Ishikawa (cell line): ENCODE measurements at regions not wholly inside any gene's neighbourhood (a gene's known extent, or its start where the extent isn't known, plus 50 kb on each side); places are given as distances from the start of the nearest gene placed in this dataset.

ENCODE experiments used
- CEBPB ChIP-seq: IDR thresholded peaks from 2 replicates; pipeline ENCODE4 v1.6.1; 2012
- CREB1 ChIP-seq: IDR thresholded peaks from 2 replicates; pipeline ENCODE4 v1.6.1; 2012; ENCODE audit warnings: low read depth
- EGR1 ChIP-seq: IDR thresholded peaks from 2 replicates; pipeline ENCODE4 v1.6.1; 2012
- EP300 ChIP-seq: IDR thresholded peaks from 2 replicates; pipeline ENCODE4 v1.6.1; 2012; ENCODE audit warnings: borderline replicate concordance
- FOXM1 ChIP-seq: IDR thresholded peaks from 2 replicates; pipeline ENCODE4 v1.6.1; 2012; ENCODE audit warnings: low read depth, borderline replicate concordance
- NFIC ChIP-seq: IDR thresholded peaks from 2 replicates; pipeline ENCODE4 v1.6.1; 2012
- RAD21 ChIP-seq: IDR thresholded peaks from 2 replicates; pipeline ENCODE4 v1.6.1; 2012; ENCODE audit warnings: low read depth
- TAF1 ChIP-seq: IDR thresholded peaks from 2 replicates; pipeline ENCODE4 v1.6.1; 2012; ENCODE audit warnings: low read depth, mild to moderate bottlenecking
- TCF12 ChIP-seq: IDR thresholded peaks from 2 replicates; pipeline ENCODE4 v1.6.1; 2012; ENCODE audit warnings: low read depth
- TEAD4 ChIP-seq: IDR thresholded peaks from 2 replicates; pipeline ENCODE4 v1.6.1; 2012
- USF1 ChIP-seq: IDR thresholded peaks from 2 replicates; pipeline ENCODE4 v1.6.1; 2012
- YY1 ChIP-seq: IDR thresholded peaks from 2 replicates; pipeline ENCODE4 v1.6.1; 2012; ENCODE audit warnings: low read depth
- ZBTB7A ChIP-seq: IDR thresholded peaks from 2 replicates; pipeline ENCODE4 v1.6.1; 2012; ENCODE audit warnings: low read depth
- TF ChIP-seq, protein P1 (sequence below): IDR thresholded peaks from 2 replicates; pipeline ENCODE4 v1.6.1; 2012
- TF ChIP-seq, protein P2 (sequence below): IDR thresholded peaks from 2 replicates; pipeline ENCODE4 v1.6.1; 2012; ENCODE audit warnings: low read depth, mild to moderate bottlenecking

GRCh38 chr13:89053418-89053817 is 1382.2 kb downstream of the SLITRK5 start:
- TF ChIP-seq FOXM1 (no peak), CEBPB (no peak)

DNA sequence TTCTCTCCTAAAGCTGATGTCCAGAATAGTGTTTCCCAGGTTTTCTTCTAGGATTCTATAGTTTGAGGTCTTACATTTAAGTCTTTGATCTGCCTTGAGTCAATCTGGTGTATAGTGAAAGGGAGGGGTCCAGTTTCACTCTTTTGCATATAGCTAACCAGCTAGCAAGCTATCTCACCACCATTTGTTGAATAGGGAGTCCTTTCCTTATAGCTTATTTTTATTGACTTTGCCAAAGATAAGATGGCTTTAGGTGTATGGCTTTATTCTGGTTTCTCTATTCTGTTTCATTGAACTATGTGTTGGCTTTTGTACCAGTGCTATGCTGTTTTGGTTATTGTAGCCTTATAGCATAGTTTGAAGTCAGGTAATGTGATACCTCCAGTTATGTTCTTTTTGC is 1386.1 kb downstream of the SLITRK5 start:
- no peak for TF ChIP-seq TCF12
- TF ChIP-seq, protein P1, sequence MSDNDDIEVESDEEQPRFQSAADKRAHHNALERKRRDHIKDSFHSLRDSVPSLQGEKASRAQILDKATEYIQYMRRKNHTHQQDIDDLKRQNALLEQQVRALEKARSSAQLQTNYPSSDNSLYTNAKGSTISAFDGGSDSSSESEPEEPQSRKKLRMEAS: no peak
- TF ChIP-seq FOXM1: no peak
- TF ChIP-seq TEAD4: no peak
- no peak for TF ChIP-seq YY1
- TF ChIP-seq EGR1: no peak
- no peak for TF ChIP-seq CEBPB
- no peak for TF ChIP-seq USF1
- no peak for TF ChIP-seq RAD21
- TF ChIP-seq EP300: no peak
- TF ChIP-seq, protein P2, sequence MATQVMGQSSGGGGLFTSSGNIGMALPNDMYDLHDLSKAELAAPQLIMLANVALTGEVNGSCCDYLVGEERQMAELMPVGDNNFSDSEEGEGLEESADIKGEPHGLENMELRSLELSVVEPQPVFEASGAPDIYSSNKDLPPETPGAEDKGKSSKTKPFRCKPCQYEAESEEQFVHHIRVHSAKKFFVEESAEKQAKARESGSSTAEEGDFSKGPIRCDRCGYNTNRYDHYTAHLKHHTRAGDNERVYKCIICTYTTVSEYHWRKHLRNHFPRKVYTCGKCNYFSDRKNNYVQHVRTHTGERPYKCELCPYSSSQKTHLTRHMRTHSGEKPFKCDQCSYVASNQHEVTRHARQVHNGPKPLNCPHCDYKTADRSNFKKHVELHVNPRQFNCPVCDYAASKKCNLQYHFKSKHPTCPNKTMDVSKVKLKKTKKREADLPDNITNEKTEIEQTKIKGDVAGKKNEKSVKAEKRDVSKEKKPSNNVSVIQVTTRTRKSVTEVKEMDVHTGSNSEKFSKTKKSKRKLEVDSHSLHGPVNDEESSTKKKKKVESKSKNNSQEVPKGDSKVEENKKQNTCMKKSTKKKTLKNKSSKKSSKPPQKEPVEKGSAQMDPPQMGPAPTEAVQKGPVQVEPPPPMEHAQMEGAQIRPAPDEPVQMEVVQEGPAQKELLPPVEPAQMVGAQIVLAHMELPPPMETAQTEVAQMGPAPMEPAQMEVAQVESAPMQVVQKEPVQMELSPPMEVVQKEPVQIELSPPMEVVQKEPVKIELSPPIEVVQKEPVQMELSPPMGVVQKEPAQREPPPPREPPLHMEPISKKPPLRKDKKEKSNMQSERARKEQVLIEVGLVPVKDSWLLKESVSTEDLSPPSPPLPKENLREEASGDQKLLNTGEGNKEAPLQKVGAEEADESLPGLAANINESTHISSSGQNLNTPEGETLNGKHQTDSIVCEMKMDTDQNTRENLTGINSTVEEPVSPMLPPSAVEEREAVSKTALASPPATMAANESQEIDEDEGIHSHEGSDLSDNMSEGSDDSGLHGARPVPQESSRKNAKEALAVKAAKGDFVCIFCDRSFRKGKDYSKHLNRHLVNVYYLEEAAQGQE: no peak
- no peak for TF ChIP-seq NFIC
- TF ChIP-seq ZBTB7A: no peak
- no peak for TF ChIP-seq CREB1
- no peak for TF ChIP-seq TAF1

DNA sequence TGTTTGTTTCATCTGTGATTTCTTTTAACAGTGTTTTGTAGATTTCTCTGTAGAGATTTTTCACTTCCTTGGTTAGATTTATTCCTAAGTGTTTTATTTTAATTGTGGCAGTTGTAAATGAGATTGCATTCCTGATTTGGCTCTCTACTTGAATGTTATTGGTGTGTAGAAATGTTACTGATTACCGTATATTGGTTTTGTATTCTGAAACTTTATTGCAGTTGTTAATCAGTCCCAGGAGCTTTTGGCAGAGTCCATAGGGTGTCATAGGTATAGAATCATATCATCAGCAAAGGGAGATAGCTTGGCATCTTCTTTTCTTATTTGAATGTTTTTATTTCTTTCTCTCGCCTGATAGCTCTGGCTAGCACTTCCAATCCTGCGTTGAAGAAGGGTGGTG is 1386.7 kb downstream of the SLITRK5 start:
- TF ChIP-seq TAF1 (no peak), CREB1 (no peak), ZBTB7A (no peak)

- TF ChIP-seq YY1: no peak
- TF ChIP-seq, protein P2: no peak
- no peak for TF ChIP-seq NFIC
- TF ChIP-seq, protein P1: no peak
- TF ChIP-seq TAF1: no peak
- TF ChIP-seq FOXM1: no peak
- no peak for TF ChIP-seq TCF12
- no peak for TF ChIP-seq EP300
- TF ChIP-seq CEBPB: no peak
- TF ChIP-seq USF1: no peak
- no peak for TF ChIP-seq RAD21
- no peak for TF ChIP-seq EGR1
- no peak for TF ChIP-seq ZBTB7A
- TF ChIP-seq CREB1: no peak
These were observed 1390.7 kb downstream of the SLITRK5 start for GRCh38 chr13:89061821-89062220.

GRCh38 chr13:89066868-89067466 is 1395.8 kb downstream of the SLITRK5 start:
- no peak for TF ChIP-seq FOXM1
- TF ChIP-seq RAD21: peak; percentile 91

DNA sequence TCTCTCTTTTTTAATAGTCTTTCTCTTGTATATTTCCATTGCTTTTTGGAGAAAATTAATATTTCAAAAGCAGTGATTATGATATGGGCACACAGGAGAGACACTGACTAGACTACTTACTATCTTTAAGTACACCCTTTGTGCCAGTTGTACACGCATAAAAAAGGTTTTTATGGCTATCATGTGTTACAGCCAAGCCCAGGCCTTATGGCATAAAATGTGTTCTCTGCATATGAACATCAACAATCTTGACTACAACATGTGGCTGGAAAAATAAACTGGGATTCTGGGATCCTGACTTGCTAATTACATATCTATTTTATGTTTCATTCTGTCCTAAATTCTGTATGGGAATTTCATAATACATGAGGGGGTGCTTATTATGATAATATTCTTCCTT is 1401.8 kb downstream of the SLITRK5 start:
- TF ChIP-seq, protein P2: no peak
- TF ChIP-seq EGR1: no peak
- no peak for TF ChIP-seq ZBTB7A
- no peak for TF ChIP-seq YY1
- no peak for TF ChIP-seq FOXM1
- no peak for TF ChIP-seq TCF12
- no peak for TF ChIP-seq NFIC
- TF ChIP-seq, protein P1: no peak
- no peak for TF ChIP-seq TAF1
- TF ChIP-seq USF1: no peak
- TF ChIP-seq EP300: no peak
- no peak for TF ChIP-seq RAD21
- no peak for TF ChIP-seq CREB1
- no peak for TF ChIP-seq CEBPB
- TF ChIP-seq TEAD4: no peak
